GM19023 (cell line): ENCODE measurements at regions not wholly inside any gene's neighbourhood (a gene's known extent, or its start where the extent isn't known, plus 50 kb on each side); places are given as distances from the start of the nearest gene placed in this dataset.
"Not testable (repeated sequence)": the region's sequence is repeated elsewhere in the genome, so short reads cannot be mapped to it uniquely, and the experiment has no call there.

Source experiments
- ATAC-seq: cut with Tn5 transposase; IDR thresholded peaks from one replicate; pipeline ENCODE4 v1.9.1; 2021; ENCODE audit warnings: mild to moderate bottlenecking, moderate library complexity; ENCODE audit not compliant: unreplicated experiment

DNA sequence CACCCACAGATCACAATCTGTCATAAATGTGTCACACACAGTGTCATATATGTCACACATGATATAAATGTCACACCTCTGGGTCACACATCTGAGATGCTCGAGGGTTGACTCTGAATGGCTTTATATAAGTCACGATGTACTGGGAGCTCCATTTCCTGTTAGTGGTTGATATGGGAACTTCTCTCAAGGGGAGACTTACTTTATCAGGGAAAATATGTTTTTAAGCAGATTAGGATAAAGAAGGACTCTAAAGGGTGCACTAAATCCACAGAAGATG lies 83.9 kb upstream of the MEF2A start:
- no peak for ATAC-seq

DNA sequence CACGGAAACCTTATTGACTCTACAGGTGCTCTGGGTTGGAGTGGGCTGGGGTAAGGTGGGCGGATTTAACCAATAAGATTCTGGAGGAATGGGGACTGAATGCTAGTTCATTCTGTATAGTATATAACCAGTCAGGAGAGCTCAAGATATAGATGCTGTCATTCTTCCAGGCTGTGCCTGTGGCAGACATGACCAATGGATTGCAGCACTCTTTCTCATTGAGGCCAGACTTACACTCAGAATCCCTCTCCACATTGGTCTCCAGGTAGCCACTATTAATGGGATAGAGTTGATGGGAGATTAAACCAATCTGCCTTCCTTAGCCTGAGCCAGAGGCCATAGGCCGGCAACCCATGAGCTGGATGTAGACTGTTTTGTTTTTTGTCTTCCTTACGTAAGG lies 82.8 kb upstream of the MEF2A start:
- ATAC-seq: no peak

DNA sequence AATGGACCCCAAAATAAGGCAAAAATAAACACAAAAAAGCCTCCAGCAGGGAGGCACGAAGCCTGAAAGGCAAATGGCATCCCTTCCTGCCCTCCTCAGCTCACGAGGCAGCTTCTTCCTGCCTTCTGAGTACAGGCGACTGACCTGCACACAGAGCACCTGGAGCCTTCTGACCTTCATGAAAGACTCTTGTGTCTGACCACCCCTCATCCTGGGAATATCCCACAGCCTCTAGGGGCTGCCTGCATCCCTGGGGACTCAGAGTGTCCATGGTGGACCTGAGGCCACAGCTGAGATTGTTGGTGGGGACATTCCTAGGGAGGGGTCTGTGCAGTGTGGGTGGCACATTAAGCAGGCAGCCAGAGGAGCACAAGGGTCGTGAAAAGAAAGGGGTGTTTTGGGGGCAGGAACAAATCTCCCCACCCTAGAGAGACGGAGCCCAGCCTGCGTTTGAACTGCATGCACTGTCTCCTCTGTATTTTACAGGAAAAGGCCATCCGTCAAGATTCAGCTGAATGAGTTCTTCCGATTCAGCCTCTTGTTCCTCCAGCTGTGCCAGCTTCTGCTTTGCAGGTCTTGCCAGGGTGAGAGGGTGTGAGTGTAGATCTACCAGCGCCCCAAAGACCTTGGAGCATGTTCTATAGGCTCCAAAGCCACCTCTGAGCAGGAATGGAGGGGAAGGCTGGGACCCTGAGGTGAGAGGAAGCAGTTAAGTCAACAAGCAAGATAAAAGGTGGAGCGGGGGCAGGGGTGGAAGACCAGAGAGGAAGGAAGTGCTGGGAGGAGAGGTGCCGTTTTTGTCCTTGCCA lies 80.4 kb upstream of the MEF2A start:
- ATAC-seq: no peak

DNA sequence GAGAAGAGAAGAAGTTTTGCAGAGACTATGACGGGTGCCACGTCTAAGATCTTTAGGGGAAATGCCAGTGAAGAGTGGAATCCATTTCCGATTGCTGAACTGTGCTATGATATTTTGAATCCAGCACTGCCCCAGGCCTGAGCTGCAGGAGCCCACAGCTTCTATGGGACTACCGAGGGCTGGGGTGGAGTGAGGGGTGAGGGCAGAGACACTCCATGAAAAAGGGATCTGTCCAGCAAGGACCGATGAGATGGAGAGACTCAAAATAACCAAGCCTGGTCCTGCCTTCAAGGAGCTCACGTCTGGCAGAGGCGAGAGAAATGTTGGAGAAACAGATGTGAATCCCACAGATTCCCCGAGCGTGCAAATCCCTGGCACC lies 79.8 kb upstream of the MEF2A start:
- ATAC-seq: no peak

DNA sequence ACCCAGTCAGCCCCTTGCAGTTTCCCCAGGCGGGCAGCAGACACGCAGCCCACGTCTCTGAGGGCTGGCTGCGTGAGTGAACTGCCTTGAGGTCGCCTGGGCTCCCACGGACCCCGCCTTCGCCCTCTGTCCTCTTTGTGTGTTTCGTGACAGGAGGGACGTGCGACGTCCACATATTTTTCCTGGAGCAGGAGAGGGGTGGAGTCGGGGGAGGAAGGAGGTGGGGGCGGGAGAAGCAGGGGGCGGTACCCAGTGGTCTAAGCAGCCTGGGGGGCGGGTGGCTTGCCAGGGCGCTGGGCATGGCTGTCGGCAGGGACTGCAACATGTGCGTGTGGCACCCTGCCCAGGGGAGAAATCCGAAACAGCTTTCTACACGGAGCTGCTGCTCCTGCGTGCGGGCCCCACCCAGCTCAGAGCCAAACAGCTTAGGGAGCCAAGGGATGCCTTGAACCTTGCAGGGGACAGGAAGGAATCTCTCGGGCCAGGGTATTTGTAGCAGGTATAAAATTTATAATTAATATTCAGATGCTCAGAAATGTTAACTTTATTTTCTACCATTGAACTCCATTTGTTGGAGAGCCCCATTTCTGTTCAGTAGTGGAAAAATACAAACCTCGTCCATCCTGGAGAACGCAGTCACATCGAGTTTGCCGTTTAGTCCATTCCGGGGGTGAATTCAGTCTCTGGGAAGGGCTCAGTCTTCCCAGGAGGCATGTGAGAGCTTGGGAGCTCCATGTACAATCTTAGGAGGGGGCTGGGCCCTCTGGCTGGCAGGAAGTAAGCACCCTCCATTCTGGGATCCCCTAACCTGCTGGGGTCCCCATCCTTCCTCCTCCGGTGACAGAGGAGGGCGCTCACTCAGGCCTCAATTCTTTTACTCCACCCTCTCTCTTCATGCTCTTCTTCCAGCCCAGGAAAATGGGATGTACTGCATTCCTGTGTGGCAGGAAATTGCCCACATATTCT lies 79.1 kb upstream of the MEF2A start:
- no peak for ATAC-seq

DNA sequence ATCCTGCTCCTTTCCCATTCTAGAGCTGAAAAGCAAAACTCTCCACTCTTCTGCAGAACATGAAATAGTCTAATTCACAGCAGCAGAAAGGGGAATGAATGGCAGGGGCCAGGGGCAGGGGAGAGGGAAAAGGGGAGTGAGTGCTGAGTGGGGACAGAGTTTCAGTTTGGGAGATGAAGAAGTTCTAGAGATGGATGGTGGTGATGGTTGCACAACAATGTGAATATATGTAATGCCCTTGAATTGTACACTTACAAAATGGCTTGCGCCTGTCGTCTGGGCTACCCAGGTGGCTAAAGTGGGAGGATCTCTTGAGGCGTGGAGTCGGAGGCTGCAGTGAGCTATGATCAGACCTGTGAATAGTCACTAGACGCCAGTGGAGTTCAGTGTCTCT lies 78.5 kb upstream of the MEF2A start:
- no peak for ATAC-seq

GRCh38 chr15:99492275-99492674 lies 73.5 kb upstream of the MEF2A start:
- ATAC-seq: no peak

DNA sequence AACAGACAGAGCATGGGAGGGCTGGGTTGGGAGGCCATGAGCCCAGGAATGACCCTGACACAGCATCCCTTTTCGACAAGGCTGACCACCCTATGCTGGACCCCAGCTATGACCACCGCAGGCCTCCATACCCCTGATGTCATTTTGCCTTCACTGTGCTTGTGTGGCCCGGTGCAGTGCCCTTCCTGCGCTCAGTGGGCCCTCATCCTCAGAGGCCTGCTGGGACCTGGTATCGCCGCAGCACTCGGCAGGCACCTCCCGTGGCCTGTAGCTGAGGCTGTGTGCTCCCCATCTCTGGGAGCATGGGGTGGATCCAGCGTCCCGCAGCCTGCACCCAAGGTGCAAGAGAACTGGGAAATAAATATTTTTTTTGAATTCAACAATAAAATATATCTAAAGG lies 73.1 kb upstream of the MEF2A start:
- no peak for ATAC-seq

DNA sequence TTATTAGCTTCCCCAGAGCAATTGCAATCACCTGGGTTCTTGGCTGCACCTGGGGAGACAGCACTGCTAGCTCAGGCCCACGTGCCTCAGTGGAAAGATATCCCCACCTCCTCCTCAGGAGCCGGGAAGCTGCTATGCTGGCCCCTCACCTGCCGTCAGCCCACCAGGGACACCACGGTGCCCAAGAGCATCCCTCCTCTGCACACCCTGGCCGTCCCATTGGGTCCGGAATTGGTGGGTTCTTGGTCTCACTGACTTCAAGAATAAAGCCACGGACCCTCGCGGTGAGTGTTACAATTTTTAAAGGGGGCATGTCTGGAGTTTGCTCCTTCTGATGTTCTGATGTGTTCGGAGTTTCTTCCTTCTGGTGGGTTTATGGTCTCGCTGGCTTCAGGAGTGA lies 72.3 kb upstream of the MEF2A start:
- no peak for ATAC-seq

DNA sequence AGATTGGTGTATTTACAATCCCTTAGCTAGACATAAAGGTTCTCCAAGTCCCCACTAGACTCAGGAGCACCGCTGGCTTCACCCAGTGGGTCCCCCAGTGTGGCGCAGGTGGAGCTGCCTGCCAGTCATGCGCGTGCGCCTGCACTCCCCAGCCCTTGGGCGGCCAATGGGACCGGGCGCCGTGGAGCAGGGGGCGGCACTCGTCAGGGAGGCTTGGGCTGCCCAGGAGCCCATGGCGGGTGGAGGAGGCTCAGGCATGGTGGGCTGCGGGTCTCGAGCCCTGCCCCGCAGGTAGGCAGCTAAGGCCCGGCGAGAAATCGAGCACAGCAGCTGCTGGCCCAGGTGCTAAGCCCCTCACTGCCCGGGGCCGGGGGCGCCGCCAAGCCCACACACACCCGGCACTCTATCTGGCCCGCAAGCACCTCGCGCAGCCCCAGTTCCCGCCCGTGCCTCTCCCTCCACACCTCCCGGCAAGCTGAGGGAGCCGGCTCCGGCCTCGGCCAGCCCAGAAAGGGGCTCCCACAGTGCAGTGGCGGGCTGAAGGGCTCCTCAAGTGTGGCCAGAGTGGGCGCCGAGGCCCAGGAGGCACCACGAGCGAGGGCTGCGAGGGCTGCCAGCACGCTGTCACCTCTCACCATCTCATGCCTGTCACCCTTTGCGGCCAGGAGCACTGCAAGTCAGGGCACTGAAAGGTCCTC lies 71.1 kb upstream of the MEF2A start:
- not testable (repeated sequence) for ATAC-seq

GRCh38 chr15:99495430-99496301 lies 70.1 kb upstream of the MEF2A start:
- ATAC-seq: no peak

DNA sequence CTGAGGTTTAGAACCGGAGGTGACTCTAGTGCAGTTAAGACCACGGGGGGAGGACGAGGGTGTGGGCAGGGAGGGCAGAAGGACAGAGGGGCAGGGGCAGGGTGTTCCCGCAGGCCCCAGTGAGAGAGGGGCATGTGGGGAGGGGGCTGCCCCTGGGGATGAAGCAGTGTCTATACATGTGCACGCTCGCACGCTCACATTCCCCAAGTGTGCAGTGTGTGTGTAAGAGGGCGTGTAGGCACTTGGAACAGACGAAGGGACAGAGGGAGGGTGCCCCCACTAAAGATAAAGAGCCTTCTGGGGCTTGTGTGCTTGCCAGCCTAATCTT lies 69.5 kb upstream of the MEF2A start:
- ATAC-seq: no peak

DNA sequence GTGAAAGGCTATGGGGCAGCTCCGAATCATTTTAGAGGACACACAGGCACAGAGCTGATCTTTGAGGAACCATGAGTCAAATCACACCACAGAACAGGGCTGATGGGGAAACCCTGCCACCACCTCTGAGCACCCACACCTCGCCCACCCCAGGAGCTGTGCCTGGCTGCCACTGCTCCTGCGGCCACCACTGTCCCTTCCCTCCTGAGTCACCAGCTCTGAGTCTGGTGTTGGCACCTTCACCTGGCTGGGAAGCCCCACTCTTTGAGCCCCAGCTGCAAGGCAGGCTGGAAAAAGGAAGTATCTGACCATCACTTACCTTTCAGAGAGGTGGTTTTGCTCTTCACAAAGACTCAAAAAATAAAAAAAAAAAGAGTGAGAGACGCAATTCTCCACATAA lies 63.6 kb upstream of the MEF2A start:
- peak; percentile 63 for ATAC-seq

- ATAC-seq: peak; percentile 23
Measured at GRCh38 chr15:99502661-99503060, 63.1 kb upstream of the MEF2A start.

- no peak for ATAC-seq
Measured at GRCh38 chr15:99503411-99503810, 62.4 kb upstream of the MEF2A start.

DNA sequence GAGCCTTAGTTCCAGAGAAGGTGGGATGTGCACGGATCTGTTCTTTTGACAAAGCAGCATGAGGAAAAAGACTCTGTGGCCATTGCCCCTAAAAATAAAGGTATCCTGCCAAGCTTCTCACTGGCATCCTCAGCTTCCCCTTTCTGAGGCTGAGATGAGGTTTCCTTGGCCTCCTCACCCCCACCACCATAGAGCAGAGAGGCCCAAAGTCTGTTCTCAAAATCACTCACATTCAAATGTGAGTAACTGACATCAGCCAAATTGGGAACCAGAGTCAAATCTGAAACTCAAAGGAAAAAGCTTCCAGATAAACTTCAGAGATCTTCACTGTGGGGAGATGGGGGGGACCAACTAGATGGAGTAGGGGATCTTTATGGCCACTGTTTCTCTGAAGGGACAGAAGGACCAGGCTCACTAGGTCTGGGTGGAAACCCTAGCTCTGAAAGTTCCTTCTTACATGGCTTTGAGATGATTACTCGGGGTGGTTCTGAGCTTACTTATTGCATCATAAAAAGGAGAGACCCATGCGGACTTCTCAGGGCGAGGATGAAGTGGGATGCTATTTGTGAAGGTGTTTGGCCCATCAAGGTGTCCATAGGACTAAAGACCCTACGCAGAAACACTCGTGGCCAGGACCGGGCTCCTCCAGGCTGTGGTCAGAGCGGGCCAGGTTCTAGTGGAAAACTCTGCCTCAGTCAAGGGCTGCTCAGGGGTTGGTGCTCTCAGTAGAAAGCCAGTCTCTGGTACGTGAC lies 61.5 kb upstream of the MEF2A start:
- no peak for ATAC-seq

- ATAC-seq: no peak
Measured at GRCh38 chr15:99504823-99505551, 60.8 kb upstream of the MEF2A start.

DNA sequence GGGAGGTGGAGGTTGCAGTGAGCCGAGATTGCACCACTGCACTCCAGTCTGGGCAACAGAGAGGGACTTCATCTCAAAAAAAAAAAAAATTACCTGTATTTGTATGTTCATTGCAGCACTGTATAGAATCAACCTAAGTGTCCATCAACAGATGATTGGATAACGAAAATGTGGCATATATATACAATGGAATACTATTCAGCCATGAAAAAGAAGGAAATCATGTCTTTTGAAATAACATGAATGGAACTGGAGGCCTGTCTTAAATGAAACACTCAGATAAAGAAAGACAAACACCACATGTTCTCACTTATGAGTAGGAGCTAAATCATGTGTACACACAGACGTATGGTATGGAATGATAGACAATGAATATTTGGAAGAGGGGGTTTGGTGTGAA lies 59.4 kb upstream of the MEF2A start:
- no peak for ATAC-seq

GRCh38 chr15:99507016-99507503 lies 58.7 kb upstream of the MEF2A start:
- no peak for ATAC-seq
